NOMO-1 treated with dmso at 0.1 percent for 144 hours (cell line): ENCODE measurements at regions not wholly inside any gene's neighbourhood (a gene's known extent, or its start where the extent isn't known, plus 50 kb on each side); places are given as distances from the start of the nearest gene placed in this dataset.
"Not testable (repeated sequence)": the region's sequence is repeated elsewhere in the genome, so short reads cannot be mapped to it uniquely, and the experiment has no call there.

Experiments
- DNase-seq: peaks from one replicate; lab custom pipeline; 2025; ENCODE audit not compliant: unreplicated experiment; lab: John Stamatoyannopoulos, UW

- no peak for DNase-seq
These were observed 52.5 kb upstream of the VSTM5 start for GRCh38 chr11:93902921-93903320.

DNA sequence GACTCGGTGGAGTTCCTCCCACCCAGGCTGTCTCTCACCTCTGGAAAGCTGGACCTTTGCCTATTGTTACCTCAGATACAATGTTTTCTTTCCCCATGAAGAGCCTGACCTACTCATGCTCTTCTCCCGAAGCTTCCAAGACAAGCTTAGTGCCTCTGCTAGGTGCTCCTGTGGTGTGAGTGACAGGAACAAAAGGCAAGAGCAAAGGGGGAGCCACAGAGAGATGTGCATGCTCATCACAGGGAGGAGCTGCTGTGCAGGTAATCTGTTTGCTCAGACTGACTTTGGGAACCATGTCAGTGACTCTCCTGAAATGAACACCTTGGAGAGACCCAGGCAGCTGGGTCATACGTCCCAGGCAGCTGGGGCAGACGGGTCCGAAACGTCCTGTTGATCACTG, 53.6 kb upstream of the VSTM5 start:
- no peak for DNase-seq

- DNase-seq = no peak
These were observed 54.3 kb upstream of the VSTM5 start for GRCh38 chr11:93904716-93905115.

DNA sequence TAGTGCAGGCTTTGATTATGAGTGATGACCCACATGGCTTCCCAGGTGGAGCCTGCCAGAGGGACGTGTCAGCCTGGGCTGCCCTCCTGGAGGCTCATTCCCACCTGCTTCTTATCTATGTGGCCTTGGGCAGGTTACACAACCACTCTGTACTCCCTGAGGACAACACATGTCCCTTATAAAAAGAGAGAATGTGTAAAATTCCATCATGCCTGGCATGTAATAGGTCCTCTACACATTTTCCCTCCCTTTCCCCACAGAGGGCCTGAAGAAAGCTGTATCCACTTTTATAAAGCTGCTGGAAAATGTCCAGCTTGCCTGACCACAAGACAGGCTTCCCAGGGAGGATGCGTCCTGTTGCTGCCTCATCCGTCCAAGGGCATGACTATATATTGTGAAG, 55.0 kb upstream of the VSTM5 start:
- DNase-seq = no peak

DNA sequence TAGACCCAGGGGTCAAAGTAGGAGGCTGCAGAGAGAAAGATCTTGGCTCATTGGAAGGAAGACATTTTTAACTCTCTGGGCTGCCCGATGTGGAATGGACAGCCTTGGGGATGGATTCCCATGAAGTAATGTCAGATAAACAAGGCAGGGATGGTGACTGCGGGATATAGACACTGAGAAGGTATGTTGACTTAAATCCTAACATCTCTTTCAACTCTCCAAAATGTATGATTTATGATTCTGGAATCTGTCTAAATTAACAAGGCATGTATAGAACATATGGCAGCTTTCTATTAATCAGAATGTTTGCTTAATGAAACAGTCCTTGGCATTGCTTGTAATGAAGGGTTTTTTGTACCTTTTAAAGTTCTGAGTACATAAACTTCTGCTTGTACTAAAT, 56.1 kb upstream of the VSTM5 start:
- DNase-seq = no peak

GRCh38 chr11:93907901-93908300, 57.5 kb upstream of the VSTM5 start:
- DNase-seq = no peak

GRCh38 chr11:93908689-93909088, 58.3 kb upstream of the VSTM5 start:
- no peak for DNase-seq

GRCh38 chr11:93917673-93918072, 67.3 kb upstream of the VSTM5 start:
- DNase-seq = no peak

GRCh38 chr11:93921695-93922468, 71.5 kb upstream of the VSTM5 start:
- DNase-seq = peak; percentile 17

- no peak for DNase-seq
These were observed 72.4 kb upstream of the VSTM5 start for GRCh38 chr11:93922830-93923229.

DNA sequence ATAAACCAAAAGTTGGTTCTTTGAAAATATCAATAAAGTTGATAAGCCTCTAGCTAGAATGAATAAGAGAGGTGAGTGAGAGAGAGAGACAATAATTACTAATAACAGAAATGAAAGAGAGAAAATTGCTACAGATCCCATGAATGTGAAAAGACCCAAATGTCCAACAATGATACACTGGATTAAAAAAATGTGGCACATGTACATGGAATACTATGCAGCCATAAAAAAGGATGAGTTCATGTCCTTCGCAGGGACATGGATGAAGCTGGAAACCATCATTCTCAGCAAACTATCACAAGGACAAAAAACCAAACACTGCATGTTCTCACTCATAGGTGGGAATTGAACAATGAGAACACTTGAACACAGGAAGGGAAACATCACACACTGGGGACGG, 75.7 kb upstream of the VSTM5 start:
- DNase-seq = not testable (repeated sequence)

GRCh38 chr11:93929407-93929806, 79.0 kb upstream of the VSTM5 start:
- no peak for DNase-seq

- DNase-seq = no peak
These were observed 82.8 kb upstream of the VSTM5 start for GRCh38 chr11:93933230-93933629.

DNA sequence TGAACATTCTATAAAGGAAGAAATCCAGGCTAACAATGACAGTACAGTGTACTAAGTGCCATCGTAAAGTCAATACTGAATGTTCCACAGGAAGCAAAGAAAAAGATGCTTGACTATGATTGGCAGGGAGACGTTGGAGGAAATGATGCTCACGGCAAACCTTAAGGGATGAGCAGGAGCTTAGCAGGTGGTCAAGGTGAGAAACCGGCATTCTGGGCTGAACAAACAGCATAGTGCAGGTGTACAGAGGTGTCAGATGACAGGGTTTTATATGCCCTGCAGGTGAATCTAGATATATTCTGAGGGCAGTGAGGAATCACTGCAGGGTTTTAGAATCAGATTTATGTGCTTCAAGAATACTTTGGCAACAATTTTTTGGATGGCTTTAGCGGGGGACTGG, 85.3 kb upstream of the HEPHL1 start:
- DNase-seq = no peak

DNA sequence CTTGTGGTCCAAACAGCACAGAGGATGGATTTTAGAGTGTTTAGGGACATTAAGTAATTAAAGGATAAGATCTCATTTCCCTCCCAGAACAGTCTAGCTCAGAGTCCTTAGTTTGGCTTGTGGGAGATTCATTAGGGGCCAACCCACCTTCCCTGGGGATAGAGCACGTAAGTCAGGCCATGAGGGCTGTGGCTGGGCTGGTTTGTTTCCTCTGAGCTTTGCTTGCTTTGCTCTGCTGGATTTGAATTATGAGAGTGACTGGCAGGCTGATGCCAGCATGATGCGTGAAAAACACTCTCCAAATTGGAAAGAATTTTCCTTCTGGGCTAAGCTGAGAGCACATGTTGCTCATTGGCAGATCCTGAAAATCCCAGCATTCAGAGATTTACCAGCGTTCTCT, 84.7 kb upstream of the HEPHL1 start:
- DNase-seq = no peak

- DNase-seq = no peak
These were observed 81.9 kb upstream of the HEPHL1 start for GRCh38 chr11:93939084-93939760.

- DNase-seq = no peak
These were observed 80.8 kb upstream of the HEPHL1 start for GRCh38 chr11:93940395-93940794.

DNA sequence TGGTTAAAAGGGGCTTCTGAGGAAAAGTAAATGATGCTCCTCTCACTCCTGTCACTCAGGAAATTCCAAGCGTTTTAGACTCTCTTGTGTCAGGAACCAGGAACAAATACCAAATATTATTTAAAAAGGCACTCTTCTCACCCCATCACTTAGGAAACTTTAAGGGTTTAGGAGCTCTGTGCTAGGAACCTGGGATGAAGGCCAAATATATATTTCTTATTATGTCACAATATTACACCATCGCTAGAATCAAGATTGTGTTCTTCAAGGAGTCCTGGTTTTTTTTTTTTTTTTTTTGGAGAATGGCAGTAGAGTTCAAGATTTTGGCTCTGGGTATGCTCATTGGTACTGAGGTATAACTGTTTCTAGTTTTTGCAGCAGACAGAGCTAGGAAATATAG, 79.0 kb upstream of the HEPHL1 start:
- no peak for DNase-seq

GRCh38 chr11:93945596-93945995, 75.6 kb upstream of the HEPHL1 start:
- no peak for DNase-seq

GRCh38 chr11:93952082-93952780, 68.9 kb upstream of the HEPHL1 start:
- no peak for DNase-seq

DNA sequence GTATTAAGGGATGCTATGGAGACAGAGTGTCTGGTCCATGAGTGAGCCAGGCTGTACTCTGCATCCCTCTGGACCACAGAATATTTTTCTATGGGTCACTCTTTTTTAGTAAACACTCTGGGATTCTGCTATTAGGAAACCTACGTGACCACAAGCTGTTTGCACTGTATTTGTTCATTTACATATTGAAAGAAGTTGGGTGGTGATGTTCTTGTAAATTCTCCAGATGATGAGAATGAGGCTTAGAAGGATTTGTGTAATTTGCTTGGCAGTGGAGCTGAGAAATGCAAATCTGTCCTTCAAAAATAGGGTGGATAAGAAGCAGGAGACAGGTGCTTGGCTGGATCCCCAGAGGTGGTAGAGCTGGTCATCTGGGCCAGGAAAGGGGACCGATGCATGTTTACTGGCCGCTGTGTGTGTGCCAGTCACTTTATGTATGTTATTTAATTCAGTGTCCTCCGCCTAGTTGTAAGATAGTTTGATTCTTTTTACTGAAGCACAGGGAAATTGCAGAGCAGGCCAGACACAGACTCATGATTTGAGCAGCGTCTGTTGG, 63.7 kb upstream of the HEPHL1 start:
- DNase-seq = no peak

DNA sequence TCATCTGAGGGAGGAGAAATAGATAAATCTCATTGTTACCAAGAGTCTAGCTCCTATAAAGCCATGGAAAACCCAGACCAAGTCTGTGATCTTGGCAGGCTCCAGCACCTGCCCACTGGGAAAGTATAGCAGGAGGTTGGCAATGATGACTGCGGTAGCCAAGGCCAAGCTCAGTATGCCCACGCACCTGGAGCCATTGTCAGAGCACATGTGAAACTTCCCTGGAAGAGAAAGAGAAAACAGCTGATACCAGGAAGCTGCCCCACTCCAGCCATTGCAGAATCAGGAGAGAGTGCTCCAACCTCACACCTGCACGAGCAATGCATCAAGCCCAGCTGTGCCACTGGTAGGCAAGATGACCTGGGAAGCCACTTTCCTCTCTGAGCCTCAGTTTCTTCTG, 62.2 kb upstream of the HEPHL1 start:
- no peak for DNase-seq
